Ovary (tissue), 3 donors: ENCODE measurements at regions not wholly inside any gene's neighbourhood (a gene's known extent, or its start where the extent isn't known, plus 50 kb on each side); places are given as distances from the start of the nearest gene placed in this dataset.

Experiments used
- CTCF ChIP-seq, 3 donors: fragments of 450-650 bp in 2 of 3; fragments of 200-600 bp in 1 of 3; IDR thresholded peaks; one replicate each; pipeline versions ENCODE4 v1.5.1 to v1.8.0; 2016 to 2022; ENCODE audit warnings: antibody characterized with exemption in 3 of 3, mild to moderate bottlenecking in 1 of 3
- POLR2A ChIP-seq: fragments of 450-650 bp; IDR thresholded peaks from one replicate; pipeline ENCODE4 v1.6.1; 2017; ENCODE audit warnings: antibody characterized with exemption, mild to moderate bottlenecking, moderate library complexity
- donor health status: DM: no; HTN: no; CAD: no.

GRCh38 chr16:88318521-88318920 is 64.2 kb upstream of the ZNF469 start:
- TF ChIP-seq CTCF (IDR thresholded peaks at IDR 0.05), result no peak
- TF ChIP-seq POLR2A, result no peak
